GM06990 (cell line): ENCODE measurements at regions not wholly inside any gene's neighbourhood (a gene's known extent, or its start where the extent isn't known, plus 50 kb on each side); places are given as distances from the start of the nearest gene placed in this dataset.
"Not testable (repeated sequence)": the region's sequence is repeated elsewhere in the genome, so short reads cannot be mapped to it uniquely, and the experiment has no call there.

Experiments used
- DNase-seq: peaks from one replicate; pipeline ENCODE4 v3.0.0-alpha.2; 2011; ENCODE audit not compliant: insufficient read length; ENCODE audit errors: extremely low read depth
- H3K27me3 ChIP-seq: replicated peaks from 2 replicates; pipeline ENCODE4 v1.6.0; 2011; ENCODE audit warnings: low read length; ENCODE audit not compliant: control insufficient read depth, insufficient read depth
- H3K36me3 ChIP-seq: 2 replicates; pipeline ENCODE4 v1.5.1; 2011; ENCODE audit warnings: low read length; ENCODE audit not compliant: control insufficient read depth, insufficient read depth
- H3K4me3 ChIP-seq: replicated peaks from 2 replicates; pipeline ENCODE4 v1.5.1; 2011; ENCODE audit warnings: low read depth, mild to moderate bottlenecking, control low read depth, low read length
- CTCF ChIP-seq: IDR thresholded peaks from 2 replicates; pipeline ENCODE4 v1.5.1; 2011; ENCODE audit warnings: low read length, control low read depth, mild to moderate bottlenecking, inconsistent platforms; ENCODE audit not compliant: insufficient read depth, poor library complexity, severe bottlenecking

DNA sequence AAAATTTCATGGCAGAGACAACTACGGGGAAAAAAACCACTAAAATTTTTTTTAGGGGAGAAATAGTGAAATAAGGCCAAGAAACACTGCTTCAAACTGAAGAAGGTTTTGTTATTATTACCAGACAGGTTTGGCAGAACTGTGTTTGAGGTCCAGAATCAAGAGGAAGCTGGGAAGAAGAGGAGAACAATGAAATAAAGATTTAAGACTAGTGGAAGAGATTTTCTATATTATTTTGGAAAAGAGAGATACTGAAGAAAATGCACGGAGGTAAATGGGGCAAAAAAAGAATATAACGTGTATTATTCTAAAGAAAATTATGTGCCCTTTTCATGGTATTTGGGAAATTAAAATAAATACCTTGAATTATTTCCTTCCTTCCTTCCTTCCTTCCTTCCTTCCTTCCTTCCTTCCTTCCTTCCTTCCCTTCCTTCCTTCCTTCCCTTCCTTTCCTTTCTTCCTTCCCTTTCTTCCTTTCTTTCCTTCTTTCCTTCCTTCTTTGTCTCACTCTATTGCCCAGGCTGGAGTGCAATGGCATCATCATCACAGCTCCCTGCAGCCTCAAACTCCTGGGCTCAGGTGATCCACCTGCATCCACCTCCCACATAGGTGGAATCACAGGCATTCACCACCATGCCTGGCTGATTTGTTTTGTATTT, 124.3 kb downstream of the GJA1 start:
- DNase-seq, result no peak
- no peak overlapping the region for H3K4me3 ChIP-seq
- no peaks in the 10 kb centered on the region for H3K27me3 ChIP-seq
- H3K36me3 ChIP-seq, result no peaks in the 10 kb centered on the region
- TF ChIP-seq CTCF, result no peak

GRCh38 chr6:121560476-121560875, 125.0 kb downstream of the GJA1 start:
- H3K27me3 ChIP-seq, result no peaks in the 10 kb centered on the region
- no peak for DNase-seq
- H3K4me3 ChIP-seq, result no peak overlapping the region
- no peak for TF ChIP-seq CTCF
- H3K36me3 ChIP-seq, result no peaks in the 10 kb centered on the region

- no peaks in the 10 kb centered on the region for H3K36me3 ChIP-seq
- TF ChIP-seq CTCF, result no peak
- no peaks in the 10 kb centered on the region for H3K27me3 ChIP-seq
- no peak for DNase-seq
- no peak overlapping the region for H3K4me3 ChIP-seq
Measured at GRCh38 chr6:121563286-121563685, 127.8 kb downstream of the GJA1 start.

DNA sequence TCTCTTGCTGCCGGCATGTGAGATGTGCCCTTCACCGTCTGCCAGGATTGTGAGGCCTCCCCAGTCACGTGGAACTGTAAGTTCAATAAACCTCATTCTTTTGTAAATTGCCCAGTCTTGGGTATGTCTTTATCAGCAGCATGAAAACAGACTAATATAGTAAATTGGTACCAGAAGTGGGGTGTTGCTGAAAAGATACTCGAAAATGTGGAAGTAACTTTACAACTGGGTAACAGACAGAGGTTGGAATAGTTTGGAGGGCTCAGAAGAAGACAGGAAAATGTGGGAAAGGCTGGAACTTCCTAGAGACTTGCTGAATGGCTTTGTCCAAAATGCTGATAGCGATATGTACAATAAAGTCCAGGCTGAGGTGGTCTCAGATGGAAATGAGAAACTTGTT, 129.1 kb downstream of the GJA1 start:
- not testable (repeated sequence) for H3K4me3 ChIP-seq, H3K27me3 ChIP-seq, H3K36me3 ChIP-seq, DNase-seq

GRCh38 chr6:121571455-121571854, 136.0 kb downstream of the GJA1 start:
- no peak for DNase-seq
- no peak overlapping the region for H3K4me3 ChIP-seq
- TF ChIP-seq CTCF, result no peak
- H3K27me3 ChIP-seq, result no peaks in the 10 kb centered on the region
- no peaks in the 10 kb centered on the region for H3K36me3 ChIP-seq

- TF ChIP-seq CTCF, result no peak
- no peak for DNase-seq
Measured at GRCh38 chr6:121573481-121573880, 138.0 kb downstream of the GJA1 start.

More at GRCh38 chr6:121573481-121573880, 138.0 kb downstream of the GJA1 start:
- Histone ChIP-seq H3K4me3 (no peak overlapping the region), H3K36me3 (no peaks in the 10 kb centered on the region), H3K27me3 (no peaks in the 10 kb centered on the region)
